ENCODE measurements at regions not wholly inside any gene's neighbourhood (a gene's known extent, or its start where the extent isn't known, plus 50 kb on each side); places are given as distances from the start of the nearest gene placed in this dataset.

DNA sequence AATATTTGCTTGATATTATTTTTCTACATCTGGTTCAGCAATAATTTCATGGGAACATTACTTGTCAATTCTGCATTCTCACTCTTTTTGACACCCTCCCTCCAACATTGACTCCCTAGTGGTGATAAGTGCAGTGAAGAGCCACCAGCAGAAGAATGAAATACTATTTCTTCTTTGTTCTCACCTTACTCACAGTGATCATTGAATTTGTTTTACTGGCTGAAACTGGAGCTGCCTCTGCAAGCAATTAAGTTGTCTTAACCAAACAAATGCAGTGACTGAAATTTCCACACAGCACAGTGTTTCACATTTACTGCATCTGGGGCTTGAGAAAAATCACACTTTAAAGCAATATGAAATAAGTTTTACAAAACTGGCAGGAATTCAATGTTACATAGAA is 189.8 kb downstream of the JRKL start:
- TF ChIP-seq, protein P1, sequence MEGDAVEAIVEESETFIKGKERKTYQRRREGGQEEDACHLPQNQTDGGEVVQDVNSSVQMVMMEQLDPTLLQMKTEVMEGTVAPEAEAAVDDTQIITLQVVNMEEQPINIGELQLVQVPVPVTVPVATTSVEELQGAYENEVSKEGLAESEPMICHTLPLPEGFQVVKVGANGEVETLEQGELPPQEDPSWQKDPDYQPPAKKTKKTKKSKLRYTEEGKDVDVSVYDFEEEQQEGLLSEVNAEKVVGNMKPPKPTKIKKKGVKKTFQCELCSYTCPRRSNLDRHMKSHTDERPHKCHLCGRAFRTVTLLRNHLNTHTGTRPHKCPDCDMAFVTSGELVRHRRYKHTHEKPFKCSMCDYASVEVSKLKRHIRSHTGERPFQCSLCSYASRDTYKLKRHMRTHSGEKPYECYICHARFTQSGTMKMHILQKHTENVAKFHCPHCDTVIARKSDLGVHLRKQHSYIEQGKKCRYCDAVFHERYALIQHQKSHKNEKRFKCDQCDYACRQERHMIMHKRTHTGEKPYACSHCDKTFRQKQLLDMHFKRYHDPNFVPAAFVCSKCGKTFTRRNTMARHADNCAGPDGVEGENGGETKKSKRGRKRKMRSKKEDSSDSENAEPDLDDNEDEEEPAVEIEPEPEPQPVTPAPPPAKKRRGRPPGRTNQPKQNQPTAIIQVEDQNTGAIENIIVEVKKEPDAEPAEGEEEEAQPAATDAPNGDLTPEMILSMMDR (IDR thresholded peaks at IDR 0.05) = no peak
- TF ChIP-seq FOXJ3 (CRISPR knock-in tag; IDR thresholded peaks at IDR 0.05) (no peak), MXI1 (IDR thresholded peaks at IDR 0.05; ENCODE audit: low read depth, low read length) (no peak), NFIC (IDR thresholded peaks at IDR 0.05; ENCODE audit: borderline replicate concordance) (no peak), EP300 (IDR thresholded peaks at IDR 0.05; ENCODE audit: borderline replicate concordance in 1 of 2, low read depth in 1 of 2, low read length in 1 of 2) (no peak), EZH2phosphoT487 (IDR thresholded peaks at IDR 0.05; ENCODE audit: borderline replicate concordance, low read depth) (no peak)
- TF ChIP-seq, protein P2, sequence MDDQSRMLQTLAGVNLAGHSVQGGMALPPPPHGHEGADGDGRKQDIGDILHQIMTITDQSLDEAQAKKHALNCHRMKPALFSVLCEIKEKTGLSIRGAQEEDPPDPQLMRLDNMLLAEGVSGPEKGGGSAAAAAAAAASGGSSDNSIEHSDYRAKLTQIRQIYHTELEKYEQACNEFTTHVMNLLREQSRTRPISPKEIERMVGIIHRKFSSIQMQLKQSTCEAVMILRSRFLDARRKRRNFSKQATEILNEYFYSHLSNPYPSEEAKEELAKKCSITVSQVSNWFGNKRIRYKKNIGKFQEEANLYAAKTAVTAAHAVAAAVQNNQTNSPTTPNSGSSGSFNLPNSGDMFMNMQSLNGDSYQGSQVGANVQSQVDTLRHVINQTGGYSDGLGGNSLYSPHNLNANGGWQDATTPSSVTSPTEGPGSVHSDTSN (IDR thresholded peaks at IDR 0.05) = no peak
- TF ChIP-seq, protein P3, sequence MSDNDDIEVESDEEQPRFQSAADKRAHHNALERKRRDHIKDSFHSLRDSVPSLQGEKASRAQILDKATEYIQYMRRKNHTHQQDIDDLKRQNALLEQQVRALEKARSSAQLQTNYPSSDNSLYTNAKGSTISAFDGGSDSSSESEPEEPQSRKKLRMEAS (IDR thresholded peaks at IDR 0.05; ENCODE audit: low read depth) = no peak

Data from SK-N-SH (cell line).